ENCODE measurements at regions not wholly inside any gene's neighbourhood (a gene's known extent, or its start where the extent isn't known, plus 50 kb on each side); places are given as distances from the start of the nearest gene placed in this dataset.
"Not testable (repeated sequence)": the region's sequence is repeated elsewhere in the genome, so short reads cannot be mapped to it uniquely, and the experiment has no call there.

GRCh38 chr4:114310296-114310925 lies 288.2 kb upstream of the UGT8 start:
- no peak overlapping the region for H2AFZ ChIP-seq (ENCODE audit: low read depth, low read length)
- no peaks in the 10 kb centered on the region for H3K4me1 ChIP-seq (ENCODE audit: insufficient read depth, low read length)
- H3K4me3 ChIP-seq (ENCODE audit: low read length), result no peak overlapping the region
- H3K27me3 ChIP-seq (ENCODE audit: insufficient read depth, low read length), result no peaks in the 10 kb centered on the region
- no peaks in the 10 kb centered on the region for H3K36me3 ChIP-seq (ENCODE audit: insufficient read depth, low read length)
- no peaks in the 10 kb centered on the region for H3K9me3 ChIP-seq (ENCODE audit: low read length)

- Histone ChIP-seq H2AFZ (ENCODE audit: low read depth, low read length) (no peak overlapping the region), H3K9me3 (ENCODE audit: low read length) (no peaks in the 10 kb centered on the region), H3K27me3 (ENCODE audit: insufficient read depth, low read length) (no peaks in the 10 kb centered on the region), H3K36me3 (ENCODE audit: insufficient read depth, low read length) (no peaks in the 10 kb centered on the region), H3K4me3 (ENCODE audit: low read length) (no peak overlapping the region), H3K4me1 (ENCODE audit: insufficient read depth, low read length) (no peaks in the 10 kb centered on the region)
Measured at GRCh38 chr4:114311787-114312186, 286.8 kb upstream of the UGT8 start.

- H3K27me3 ChIP-seq (ENCODE audit: insufficient read depth, low read length), result no peaks in the 10 kb centered on the region
- H3K36me3 ChIP-seq (ENCODE audit: insufficient read depth, low read length), result no peaks in the 10 kb centered on the region
- H2AFZ ChIP-seq (ENCODE audit: low read depth, low read length), result no peak overlapping the region
- no peak overlapping the region for H3K4me3 ChIP-seq (ENCODE audit: low read length)
- no peaks in the 10 kb centered on the region for H3K4me1 ChIP-seq (ENCODE audit: insufficient read depth, low read length)
- H3K9me3 ChIP-seq (ENCODE audit: low read length), result no peaks in the 10 kb centered on the region
Measured at GRCh38 chr4:114312338-114312737, 286.3 kb upstream of the UGT8 start.

GRCh38 chr4:114316789-114317188 lies 281.8 kb upstream of the UGT8 start:
- H3K27me3 ChIP-seq (ENCODE audit: insufficient read depth, low read length), result no peaks in the 10 kb centered on the region
- no peak overlapping the region for H2AFZ ChIP-seq (ENCODE audit: low read depth, low read length)
- H3K4me1 ChIP-seq (ENCODE audit: insufficient read depth, low read length), result no peaks in the 10 kb centered on the region
- H3K4me3 ChIP-seq (ENCODE audit: low read length), result no peak overlapping the region
- no peaks in the 10 kb centered on the region for H3K9me3 ChIP-seq (ENCODE audit: low read length)
- no peaks in the 10 kb centered on the region for H3K36me3 ChIP-seq (ENCODE audit: insufficient read depth, low read length)

- Histone ChIP-seq H3K27me3 (ENCODE audit: insufficient read depth, low read length) (no peaks in the 10 kb centered on the region), H3K36me3 (ENCODE audit: insufficient read depth, low read length) (no peaks in the 10 kb centered on the region), H3K4me3 (ENCODE audit: low read length) (no peak overlapping the region), H3K4me1 (ENCODE audit: insufficient read depth, low read length) (no peaks in the 10 kb centered on the region), H3K9me3 (ENCODE audit: low read length) (no peaks in the 10 kb centered on the region), H2AFZ (ENCODE audit: low read depth, low read length) (no peak overlapping the region)
Measured at GRCh38 chr4:114317564-114317963, 281.0 kb upstream of the UGT8 start.

DNA sequence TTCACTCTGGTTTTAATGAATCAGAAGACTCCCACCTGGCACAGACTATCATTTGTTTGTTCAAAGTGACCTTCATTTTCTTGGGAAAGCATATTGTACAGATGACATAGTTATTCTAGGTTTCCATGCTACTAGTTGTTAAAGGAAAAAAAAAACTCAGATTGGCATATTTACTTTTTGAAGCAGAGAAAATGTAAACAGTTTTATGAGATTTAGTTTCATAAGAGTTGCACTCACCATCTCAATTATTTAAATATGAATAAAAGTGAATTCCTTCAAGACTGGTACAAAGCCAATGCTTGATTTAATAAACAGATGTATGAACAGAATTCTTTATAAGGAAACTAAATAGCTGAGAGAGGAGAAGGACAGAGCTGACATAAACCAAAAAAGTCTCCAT lies 280.3 kb upstream of the UGT8 start:
- no peak overlapping the region for H2AFZ ChIP-seq (ENCODE audit: low read depth, low read length)
- no peaks in the 10 kb centered on the region for H3K4me1 ChIP-seq (ENCODE audit: insufficient read depth, low read length)
- no peaks in the 10 kb centered on the region for H3K36me3 ChIP-seq (ENCODE audit: insufficient read depth, low read length)
- H3K27me3 ChIP-seq (ENCODE audit: insufficient read depth, low read length), result no peaks in the 10 kb centered on the region
- no peak overlapping the region for H3K4me3 ChIP-seq (ENCODE audit: low read length)
- H3K9me3 ChIP-seq (ENCODE audit: low read length), result no peaks in the 10 kb centered on the region

DNA sequence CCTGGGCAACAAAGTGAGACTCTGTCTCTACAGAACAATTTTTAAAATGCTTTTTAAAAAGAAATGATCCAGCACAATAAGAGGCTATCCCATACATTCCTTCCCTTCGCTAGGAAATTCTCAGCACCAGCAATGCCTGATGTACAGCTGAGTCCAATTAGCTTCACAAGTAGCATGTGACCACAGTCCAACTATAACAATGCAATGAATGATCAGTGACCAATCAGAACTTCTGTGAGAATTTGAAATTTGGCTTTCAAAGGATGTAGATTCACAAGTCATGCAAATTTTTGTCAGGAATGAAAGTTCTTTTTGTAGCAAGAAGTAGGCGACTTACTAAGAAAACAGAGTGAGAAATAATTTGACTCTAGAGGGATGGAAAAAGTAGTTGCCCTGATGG lies 278.5 kb upstream of the UGT8 start:
- H3K4me3 ChIP-seq (ENCODE audit: low read length), result no peak overlapping the region
- H3K36me3 ChIP-seq (ENCODE audit: insufficient read depth, low read length), result no peaks in the 10 kb centered on the region
- H2AFZ ChIP-seq (ENCODE audit: low read depth, low read length), result no peak overlapping the region
- no peaks in the 10 kb centered on the region for H3K4me1 ChIP-seq (ENCODE audit: insufficient read depth, low read length)
- H3K9me3 ChIP-seq (ENCODE audit: low read length), result no peaks in the 10 kb centered on the region
- no peaks in the 10 kb centered on the region for H3K27me3 ChIP-seq (ENCODE audit: insufficient read depth, low read length)

GRCh38 chr4:114321366-114321765 lies 277.2 kb upstream of the UGT8 start:
- H3K27me3 ChIP-seq (ENCODE audit: insufficient read depth, low read length), result no peaks in the 10 kb centered on the region
- H3K4me3 ChIP-seq (ENCODE audit: low read length), result no peak overlapping the region
- H3K9me3 ChIP-seq (ENCODE audit: low read length), result no peaks in the 10 kb centered on the region
- H2AFZ ChIP-seq (ENCODE audit: low read depth, low read length), result no peak overlapping the region
- H3K36me3 ChIP-seq (ENCODE audit: insufficient read depth, low read length), result no peaks in the 10 kb centered on the region
- no peaks in the 10 kb centered on the region for H3K4me1 ChIP-seq (ENCODE audit: insufficient read depth, low read length)

- no peaks in the 10 kb centered on the region for H3K36me3 ChIP-seq (ENCODE audit: insufficient read depth, low read length)
- no peak overlapping the region for H3K4me3 ChIP-seq (ENCODE audit: low read length)
- H2AFZ ChIP-seq (ENCODE audit: low read depth, low read length), result no peak overlapping the region
- no peaks in the 10 kb centered on the region for H3K4me1 ChIP-seq (ENCODE audit: insufficient read depth, low read length)
- H3K9me3 ChIP-seq (ENCODE audit: low read length), result no peaks in the 10 kb centered on the region
- H3K27me3 ChIP-seq (ENCODE audit: insufficient read depth, low read length), result no peaks in the 10 kb centered on the region
Measured at GRCh38 chr4:114323841-114324240, 274.8 kb upstream of the UGT8 start.

DNA sequence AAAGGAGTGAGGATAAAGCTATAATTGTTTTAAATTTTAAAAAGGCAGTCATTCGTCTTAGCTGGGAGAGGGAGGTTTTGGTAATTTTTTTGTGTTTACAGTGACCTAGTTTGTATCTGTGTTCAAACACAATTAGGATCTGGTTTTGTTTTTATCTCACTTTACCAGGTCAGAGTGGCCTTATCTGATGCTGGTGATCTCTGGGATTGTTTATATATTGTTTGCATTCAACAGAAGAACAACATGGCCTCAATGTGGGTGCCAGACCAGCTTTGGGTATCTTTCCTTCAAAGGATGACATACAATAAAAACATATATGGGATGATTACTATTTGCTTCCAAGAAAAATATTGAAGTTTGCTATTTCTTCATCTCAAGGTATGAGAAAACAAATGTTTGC lies 272.2 kb upstream of the UGT8 start:
- Histone ChIP-seq H3K9me3 (ENCODE audit: low read length) (no peaks in the 10 kb centered on the region), H3K4me3 (ENCODE audit: low read length) (no peak overlapping the region), H3K27me3 (ENCODE audit: insufficient read depth, low read length) (no peaks in the 10 kb centered on the region), H2AFZ (ENCODE audit: low read depth, low read length) (no peak overlapping the region), H3K36me3 (ENCODE audit: insufficient read depth, low read length) (no peaks in the 10 kb centered on the region), H3K4me1 (ENCODE audit: insufficient read depth, low read length) (no peaks in the 10 kb centered on the region)

GRCh38 chr4:114332119-114332518 lies 266.5 kb upstream of the UGT8 start:
- Histone ChIP-seq H3K4me3 (ENCODE audit: low read length) (no peak overlapping the region), H3K27me3 (ENCODE audit: insufficient read depth, low read length) (no peaks in the 10 kb centered on the region), H3K4me1 (ENCODE audit: insufficient read depth, low read length) (no peaks in the 10 kb centered on the region), H2AFZ (ENCODE audit: low read depth, low read length) (no peak overlapping the region), H3K9me3 (ENCODE audit: low read length) (no peaks in the 10 kb centered on the region), H3K36me3 (ENCODE audit: insufficient read depth, low read length) (no peaks in the 10 kb centered on the region)

DNA sequence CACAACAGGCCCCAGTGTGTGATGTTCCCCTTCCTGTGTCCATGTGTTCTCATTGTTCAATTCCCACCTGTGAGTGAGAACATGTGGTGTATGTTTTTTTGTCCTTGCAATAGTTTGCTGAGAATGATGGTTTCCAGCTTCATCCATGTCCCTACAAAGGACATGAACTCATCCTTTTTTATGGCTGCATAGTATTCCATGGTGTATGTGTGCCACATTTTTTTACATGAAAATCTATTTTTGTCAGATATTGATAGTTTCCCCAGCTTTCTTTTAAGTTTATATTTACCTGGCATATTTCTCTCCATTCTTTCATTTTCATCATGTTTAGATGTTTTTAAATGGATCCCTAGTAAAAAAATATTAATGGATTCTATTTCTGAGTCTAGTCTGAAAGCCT lies 264.2 kb upstream of the UGT8 start:
- not testable (repeated sequence) for H3K4me1 ChIP-seq (ENCODE audit: insufficient read depth, low read length); H3K4me3 ChIP-seq (ENCODE audit: low read length); H2AFZ ChIP-seq (ENCODE audit: low read depth, low read length); H3K9me3 ChIP-seq (ENCODE audit: low read length); H3K27me3 ChIP-seq (ENCODE audit: insufficient read depth, low read length); H3K36me3 ChIP-seq (ENCODE audit: insufficient read depth, low read length)

DNA sequence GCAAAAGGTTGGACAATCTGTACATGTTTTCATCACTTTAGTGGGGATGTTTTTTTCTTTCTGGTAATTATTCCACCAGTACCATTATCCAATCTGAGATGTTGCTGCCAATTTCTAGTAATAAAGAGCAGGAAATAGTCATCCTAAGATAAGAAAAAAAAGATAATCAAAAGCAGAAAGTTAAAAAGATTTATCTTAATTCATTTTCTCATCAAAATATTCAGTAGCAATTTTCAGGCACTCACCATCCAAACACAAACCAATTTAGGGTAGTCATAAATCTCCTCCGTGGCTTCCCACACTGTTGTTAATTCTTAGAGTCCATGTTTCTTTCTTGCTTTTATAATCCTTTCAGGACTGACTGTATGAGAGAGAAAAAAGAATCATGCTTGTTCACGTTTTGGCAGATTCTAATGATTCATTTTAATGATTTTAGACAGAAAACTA lies 263.7 kb upstream of the UGT8 start:
- Histone ChIP-seq H3K9me3 (ENCODE audit: low read length) (no peaks in the 10 kb centered on the region), H3K36me3 (ENCODE audit: insufficient read depth, low read length) (no peaks in the 10 kb centered on the region), H3K27me3 (ENCODE audit: insufficient read depth, low read length) (no peaks in the 10 kb centered on the region), H2AFZ (ENCODE audit: low read depth, low read length) (no peak overlapping the region), H3K4me3 (ENCODE audit: low read length) (no peak overlapping the region), H3K4me1 (ENCODE audit: insufficient read depth, low read length) (no peaks in the 10 kb centered on the region)

- H3K4me3 ChIP-seq (ENCODE audit: low read length), result no peak overlapping the region
- H3K36me3 ChIP-seq (ENCODE audit: insufficient read depth, low read length), result no peaks in the 10 kb centered on the region
- H3K4me1 ChIP-seq (ENCODE audit: insufficient read depth, low read length), result no peaks in the 10 kb centered on the region
- no peak overlapping the region for H2AFZ ChIP-seq (ENCODE audit: low read depth, low read length)
- no peaks in the 10 kb centered on the region for H3K27me3 ChIP-seq (ENCODE audit: insufficient read depth, low read length)
- H3K9me3 ChIP-seq (ENCODE audit: low read length), result no peaks in the 10 kb centered on the region
Measured at GRCh38 chr4:114335339-114335738, 263.3 kb upstream of the UGT8 start.
